ENCODE measurements at regions not wholly inside any gene's neighbourhood (a gene's known extent, or its start where the extent isn't known, plus 50 kb on each side); places are given as distances from the start of the nearest gene placed in this dataset.

DNA sequence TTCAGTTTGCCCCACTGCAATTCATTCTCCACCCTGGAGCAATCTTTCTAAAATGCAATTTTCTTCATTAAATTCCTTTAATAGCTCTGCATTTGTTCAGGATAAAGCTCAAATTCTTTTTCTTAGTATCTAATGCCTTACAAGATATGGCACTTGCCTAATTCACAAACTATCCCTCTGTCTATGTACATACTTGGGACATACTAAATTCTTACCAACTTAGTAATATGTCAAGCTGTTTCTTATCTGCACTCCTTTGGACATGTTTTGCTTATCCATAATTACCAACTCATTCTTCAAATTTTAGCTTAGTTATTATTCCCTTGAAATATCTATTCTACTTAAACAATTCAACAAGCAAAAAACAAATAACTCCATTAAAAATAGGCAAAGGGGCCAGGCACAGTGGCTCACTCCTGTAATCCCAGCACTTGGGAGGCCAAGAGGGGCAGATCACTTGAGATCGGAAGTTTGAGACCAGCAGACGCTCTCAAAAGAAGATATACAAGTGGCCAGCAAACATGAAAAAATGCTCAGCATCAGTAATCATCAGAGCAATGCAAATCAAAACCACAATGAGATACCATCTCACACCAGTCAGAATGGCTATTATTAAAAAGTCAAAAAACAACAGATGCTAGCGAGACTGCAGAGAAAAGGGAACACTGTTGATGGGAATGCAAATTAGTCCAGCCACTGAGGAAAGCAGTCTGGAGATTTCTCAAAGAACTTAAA is 96.9 kb downstream of the FAM76B start:
- TF ChIP-seq FOXM1 (IDR thresholded peaks at IDR 0.05; ENCODE audit: borderline replicate concordance, low read depth) (no peak), ZBTB7A (IDR thresholded peaks at IDR 0.05; ENCODE audit: low read depth) (no peak), REST (IDR thresholded peaks at IDR 0.05; ENCODE audit: low read depth) (no peak), RAD21 (IDR thresholded peaks at IDR 0.05; ENCODE audit: low read depth) (no peak), TEAD4 (IDR thresholded peaks at IDR 0.05) (no peak), EGR1 (IDR thresholded peaks at IDR 0.05) (no peak), NFIC (IDR thresholded peaks at IDR 0.05) (no peak), CEBPB (IDR thresholded peaks at IDR 0.05) (no peak), TAF1 (IDR thresholded peaks at IDR 0.05; ENCODE audit: low read depth) (no peak), TCF12 (IDR thresholded peaks at IDR 0.05; ENCODE audit: low read depth) (no peak), YY1 (IDR thresholded peaks at IDR 0.05; ENCODE audit: low read depth) (no peak), CREB1 (IDR thresholded peaks at IDR 0.05; ENCODE audit: low read depth) (no peak), MAX (IDR thresholded peaks at IDR 0.05) (no peak), EP300 (IDR thresholded peaks at IDR 0.05; ENCODE audit: borderline replicate concordance) (no peak), USF1 (IDR thresholded peaks at IDR 0.05) (no peak)

GRCh38 chr11:95690100-95690499 is 99.5 kb downstream of the FAM76B start:
- TF ChIP-seq CEBPB (IDR thresholded peaks at IDR 0.05) (0 out of 2 replicates have a peak, but pooled peaks have one; percentile 54), USF1 (IDR thresholded peaks at IDR 0.05) (no peak), EGR1 (IDR thresholded peaks at IDR 0.05) (no peak)

DNA sequence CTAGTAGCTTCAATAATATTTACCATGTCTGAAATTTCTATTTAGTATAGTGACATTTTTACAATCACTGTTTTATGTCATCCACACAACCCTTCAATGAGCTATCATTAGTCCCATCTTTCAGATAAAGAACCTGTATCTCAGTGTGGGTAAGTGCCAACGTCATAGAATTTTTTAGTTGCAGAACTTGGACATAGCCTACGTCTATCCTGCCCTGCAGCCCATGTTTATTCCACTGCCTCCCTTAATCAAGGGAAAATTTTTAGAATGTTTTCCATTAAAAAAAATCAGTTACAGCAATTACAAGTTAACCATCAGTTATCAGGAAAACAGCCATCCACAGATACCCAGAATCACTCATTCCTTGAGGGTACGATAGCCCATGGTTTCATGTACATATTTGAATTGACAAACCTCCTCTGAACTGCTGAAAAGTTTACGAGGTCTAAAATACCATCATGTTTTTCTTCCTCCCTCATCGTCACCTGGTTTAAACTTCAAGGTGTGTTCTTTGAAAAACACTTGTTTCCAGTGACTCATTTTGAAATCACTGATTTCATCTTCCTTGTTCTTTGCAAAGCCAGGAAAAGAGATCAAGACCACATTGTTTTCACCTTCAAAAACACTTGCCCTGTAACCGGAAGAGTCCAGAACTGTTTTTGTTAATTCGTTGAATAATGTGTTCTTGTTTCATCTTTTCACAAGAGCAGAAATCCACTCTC is 100.9 kb downstream of the FAM76B start:
- no peak for TF ChIP-seq CREB1 (IDR thresholded peaks at IDR 0.05; ENCODE audit: low read depth)
- no peak for TF ChIP-seq RAD21 (IDR thresholded peaks at IDR 0.05; ENCODE audit: low read depth)
- TF ChIP-seq FOXM1 (IDR thresholded peaks at IDR 0.05; ENCODE audit: borderline replicate concordance, low read depth) = no peak
- no peak for TF ChIP-seq TAF1 (IDR thresholded peaks at IDR 0.05; ENCODE audit: low read depth)
- TF ChIP-seq EP300 (IDR thresholded peaks at IDR 0.05; ENCODE audit: borderline replicate concordance) = no peak
- no peak for TF ChIP-seq REST (IDR thresholded peaks at IDR 0.05; ENCODE audit: low read depth)
- TF ChIP-seq USF1 (IDR thresholded peaks at IDR 0.05) = no peak

DNA sequence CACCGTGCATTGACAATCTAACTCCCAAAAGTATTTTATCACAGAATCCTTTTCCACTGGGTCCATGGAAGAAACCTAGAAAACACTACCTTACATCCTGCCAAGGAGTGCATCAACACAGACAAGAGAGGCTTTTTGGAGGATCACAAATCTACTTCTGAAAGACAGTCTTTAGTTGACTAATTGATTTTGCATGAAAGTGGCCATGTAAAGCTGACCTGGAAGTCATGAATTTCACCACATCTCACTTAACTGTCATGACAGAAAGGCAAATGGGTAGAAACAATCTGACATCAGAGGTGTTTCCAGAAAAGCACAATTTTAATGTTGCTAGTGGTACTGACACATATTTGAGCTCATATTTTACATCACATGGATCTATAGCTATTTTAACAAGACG is 101.6 kb downstream of the FAM76B start:
- TF ChIP-seq EP300 (IDR thresholded peaks at IDR 0.05; ENCODE audit: borderline replicate concordance) = no peak
- TF ChIP-seq TEAD4 (IDR thresholded peaks at IDR 0.05) = no peak
- no peak for TF ChIP-seq MAX (IDR thresholded peaks at IDR 0.05)
- TF ChIP-seq ZBTB7A (IDR thresholded peaks at IDR 0.05; ENCODE audit: low read depth) = no peak
- TF ChIP-seq RAD21 (IDR thresholded peaks at IDR 0.05; ENCODE audit: low read depth) = no peak

- TF ChIP-seq RAD21 (IDR thresholded peaks at IDR 0.05; ENCODE audit: low read depth) (no peak), YY1 (IDR thresholded peaks at IDR 0.05; ENCODE audit: low read depth) (no peak), CREB1 (IDR thresholded peaks at IDR 0.05; ENCODE audit: low read depth) (no peak), EGR1 (IDR thresholded peaks at IDR 0.05) (no peak), TAF1 (IDR thresholded peaks at IDR 0.05; ENCODE audit: low read depth) (no peak), ZBTB7A (IDR thresholded peaks at IDR 0.05; ENCODE audit: low read depth) (no peak), FOXM1 (IDR thresholded peaks at IDR 0.05; ENCODE audit: borderline replicate concordance, low read depth) (no peak), TEAD4 (IDR thresholded peaks at IDR 0.05) (no peak), CEBPB (IDR thresholded peaks at IDR 0.05) (no peak), EP300 (IDR thresholded peaks at IDR 0.05; ENCODE audit: borderline replicate concordance) (no peak), MAX (IDR thresholded peaks at IDR 0.05) (no peak), TCF12 (IDR thresholded peaks at IDR 0.05; ENCODE audit: low read depth) (no peak), USF1 (IDR thresholded peaks at IDR 0.05) (no peak), REST (IDR thresholded peaks at IDR 0.05; ENCODE audit: low read depth) (no peak), NFIC (IDR thresholded peaks at IDR 0.05) (no peak)
Observed at GRCh38 chr11:95686265-95686664, 103.3 kb downstream of the FAM76B start.
